Hypothalamus (tissue), 51 donors: ENCODE measurements at regions not wholly inside any gene's neighbourhood (a gene's known extent, or its start where the extent isn't known, plus 50 kb on each side); places are given as distances from the start of the nearest gene placed in this dataset.
A peak's percentile ranks its signal among the peaks of the same experiment; 100 is the strongest.

Source experiments
- DNase-seq, 51 donors: peaks; one replicate each; lab custom pipeline; 2025; lab: John Stamatoyannopoulos, UW

GRCh38 chr5:77846422-77847128, 70.4 kb upstream of the TBCA start:
- DNase-seq: no peak

GRCh38 chr5:77845324-77845646, 69.1 kb upstream of the TBCA start:
- DNase-seq: no peak

GRCh38 chr5:77844623-77845323, 68.6 kb upstream of the TBCA start:
- peak in 17 of 51 donors; percentile 14 to 62 (median 34) for DNase-seq

- DNase-seq: peak in 5 of 51 donors; percentile 20 to 58 (median 50)
These were observed 68.2 kb upstream of the TBCA start for GRCh38 chr5:77844373-77844622.

GRCh38 chr5:77843570-77844372, 67.6 kb upstream of the TBCA start:
- DNase-seq: peak in 30 of 51 donors; percentile 6 to 62 (median 34)

GRCh38 chr5:77842243-77842642, 66.1 kb upstream of the TBCA start:
- DNase-seq: no peak

GRCh38 chr5:77841616-77842015, 65.5 kb upstream of the TBCA start:
- no peak for DNase-seq

- no peak for DNase-seq
These were observed 64.8 kb upstream of the TBCA start for GRCh38 chr5:77840930-77841329.

GRCh38 chr5:77839691-77840090, 63.6 kb upstream of the TBCA start:
- DNase-seq: no peak

GRCh38 chr5:77832938-77833337, 56.8 kb upstream of the TBCA start:
- no peak for DNase-seq

- no peak for DNase-seq
These were observed 56.1 kb upstream of the TBCA start for GRCh38 chr5:77832166-77832770.

GRCh38 chr5:77828445-77828844, 52.3 kb upstream of the TBCA start:
- DNase-seq: no peak
